NCI-H2227 (cell line): ENCODE measurements at regions not wholly inside any gene's neighbourhood (a gene's known extent, or its start where the extent isn't known, plus 50 kb on each side); places are given as distances from the start of the nearest gene placed in this dataset.
A peak's percentile ranks its signal among the peaks of the same experiment; 100 is the strongest.
"Not testable (repeated sequence)": the region's sequence is repeated elsewhere in the genome, so short reads cannot be mapped to it uniquely, and the experiment has no call there.

Experiments used
- DNase-seq: peaks from one replicate; lab custom pipeline; 2025; ENCODE audit not compliant: unreplicated experiment; lab: John Stamatoyannopoulos, UW

DNA sequence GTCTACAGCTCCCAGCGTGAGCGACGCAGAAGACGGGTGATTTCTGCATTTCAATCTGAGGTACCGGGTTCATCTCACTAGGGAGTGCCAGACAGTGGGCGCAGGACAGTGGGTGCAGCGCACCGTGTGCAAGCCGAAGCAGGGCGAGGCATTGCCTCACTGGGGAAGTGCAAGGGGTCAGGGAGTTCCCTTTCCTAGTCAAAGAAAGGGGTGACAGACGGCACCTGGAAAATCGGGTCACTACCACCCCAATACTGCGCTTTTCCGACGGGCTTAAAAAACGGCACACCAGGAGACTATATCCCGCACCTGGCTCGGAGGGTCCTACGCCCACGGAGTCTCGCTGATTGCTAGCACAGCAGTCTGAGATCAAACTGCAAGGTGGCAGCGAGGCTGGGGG is 95.6 kb downstream of the GPX5 start:
- DNase-seq = not testable (repeated sequence)

DNA sequence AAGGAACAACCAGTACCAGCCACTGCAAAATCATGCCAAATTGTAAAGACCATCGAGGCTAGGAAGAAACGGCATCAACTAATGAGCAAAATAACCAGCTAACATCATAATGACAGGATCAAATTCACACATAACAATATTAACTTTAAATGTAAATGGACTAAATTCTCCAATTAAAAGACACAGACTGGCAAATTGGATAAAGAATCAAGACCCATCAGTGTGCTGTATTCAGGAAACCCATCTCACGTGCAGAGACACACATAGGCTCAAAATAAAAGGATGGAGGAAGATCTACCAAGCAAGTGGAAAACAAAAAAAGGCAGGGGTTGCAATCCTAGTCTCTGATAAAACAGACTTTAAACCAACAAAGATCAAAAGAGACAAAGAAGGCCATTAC is 97.6 kb downstream of the GPX5 start:
- DNase-seq = not testable (repeated sequence)

DNA sequence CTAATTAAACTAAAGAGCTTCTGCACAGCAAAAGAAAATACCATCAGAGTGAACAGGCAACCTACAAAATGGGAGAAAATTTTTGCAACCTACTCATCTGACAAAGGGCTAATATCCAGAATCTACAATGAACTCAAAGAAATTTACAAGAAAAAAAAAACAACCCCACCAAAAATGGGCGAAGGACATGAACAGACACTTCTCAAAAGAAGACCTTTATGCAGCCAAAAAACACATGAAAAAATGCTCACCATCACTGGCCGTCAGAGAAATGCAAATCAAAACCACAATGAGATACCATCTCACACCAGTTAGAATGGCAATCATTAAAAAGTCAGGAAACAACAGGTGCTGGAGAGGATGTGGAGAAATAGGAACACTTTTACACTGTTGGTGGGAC is 100.7 kb downstream of the GPX5 start:
- DNase-seq = not testable (repeated sequence)

DNA sequence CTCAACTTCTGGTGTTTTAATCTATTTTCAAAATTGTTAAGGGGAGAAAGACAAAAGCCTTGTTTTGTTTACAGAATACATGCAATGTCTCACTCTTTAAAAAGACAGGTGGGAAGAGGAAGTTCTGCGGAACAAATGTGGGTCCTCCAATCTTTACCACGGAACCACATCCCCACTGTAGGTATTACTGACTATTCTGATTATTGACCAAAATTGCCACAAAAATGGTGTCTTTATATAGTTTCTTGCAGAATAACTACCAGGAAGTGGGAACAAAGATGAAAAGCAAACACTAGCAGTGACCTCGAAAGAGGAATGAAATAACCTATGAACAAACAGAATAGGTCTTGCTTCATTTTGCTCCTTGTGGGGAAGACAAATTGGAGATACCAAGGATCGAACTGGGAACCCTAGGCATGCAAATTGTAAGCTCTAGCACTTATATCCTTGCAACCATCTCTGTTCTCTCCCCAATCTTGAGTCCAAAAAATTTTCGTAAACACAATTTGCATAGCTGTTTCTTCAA is 106.7 kb downstream of the GPX5 start:
- DNase-seq = no peak

DNA sequence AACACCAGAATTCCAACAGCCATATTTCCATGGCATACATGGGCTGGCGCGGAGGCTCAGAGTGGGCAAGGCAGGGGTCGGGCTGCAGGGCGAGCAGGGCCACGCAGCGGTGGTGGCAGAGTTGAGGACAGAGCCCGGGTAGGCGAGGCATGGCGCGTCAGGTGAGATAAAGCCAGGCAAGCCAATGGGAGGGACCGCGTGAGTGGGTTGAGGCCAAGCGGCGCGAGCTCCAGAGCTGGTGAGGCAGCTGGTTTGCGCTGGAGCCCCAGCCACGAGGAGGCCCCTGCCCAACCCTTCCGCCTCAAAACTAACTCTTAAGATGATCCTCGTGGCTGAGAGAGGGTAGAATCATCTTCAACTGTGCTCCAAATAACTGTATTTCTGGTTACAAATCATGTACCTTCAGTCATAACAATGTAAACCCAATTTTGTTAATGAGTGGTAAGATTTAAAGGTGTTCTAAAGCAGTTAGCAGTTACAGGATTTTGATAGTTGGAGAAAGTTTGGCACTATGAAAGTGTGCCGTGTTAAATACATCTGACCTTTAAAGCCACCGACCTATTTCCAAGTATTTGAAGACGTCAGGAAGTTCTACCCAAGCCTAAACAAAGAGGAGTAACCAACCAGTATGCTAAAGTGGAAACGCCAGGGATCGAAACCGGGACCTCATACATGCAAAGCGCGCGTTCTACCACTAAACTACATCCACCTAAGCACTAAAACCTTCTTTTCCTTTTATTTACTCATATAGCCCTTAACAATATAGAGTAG is 107.9 kb downstream of the GPX5 start:
- DNase-seq = peak; percentile 82

DNA sequence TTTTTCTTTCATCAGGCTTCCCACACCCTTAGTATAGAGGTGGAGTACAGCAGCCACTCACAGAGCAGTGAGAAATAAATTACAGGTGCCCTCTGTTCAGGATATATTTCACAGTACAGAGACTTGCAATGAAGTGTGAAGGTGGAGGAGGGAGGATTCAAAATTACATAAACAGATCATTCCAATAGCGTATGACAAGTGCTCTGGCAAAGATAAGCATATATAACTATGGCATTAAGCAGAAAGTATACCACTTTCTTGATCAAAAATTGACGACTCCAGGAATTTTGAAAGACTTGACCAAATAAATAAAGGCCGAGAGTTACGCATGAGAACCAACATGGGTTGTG is 108.7 kb downstream of the GPX5 start:
- DNase-seq = no peak

DNA sequence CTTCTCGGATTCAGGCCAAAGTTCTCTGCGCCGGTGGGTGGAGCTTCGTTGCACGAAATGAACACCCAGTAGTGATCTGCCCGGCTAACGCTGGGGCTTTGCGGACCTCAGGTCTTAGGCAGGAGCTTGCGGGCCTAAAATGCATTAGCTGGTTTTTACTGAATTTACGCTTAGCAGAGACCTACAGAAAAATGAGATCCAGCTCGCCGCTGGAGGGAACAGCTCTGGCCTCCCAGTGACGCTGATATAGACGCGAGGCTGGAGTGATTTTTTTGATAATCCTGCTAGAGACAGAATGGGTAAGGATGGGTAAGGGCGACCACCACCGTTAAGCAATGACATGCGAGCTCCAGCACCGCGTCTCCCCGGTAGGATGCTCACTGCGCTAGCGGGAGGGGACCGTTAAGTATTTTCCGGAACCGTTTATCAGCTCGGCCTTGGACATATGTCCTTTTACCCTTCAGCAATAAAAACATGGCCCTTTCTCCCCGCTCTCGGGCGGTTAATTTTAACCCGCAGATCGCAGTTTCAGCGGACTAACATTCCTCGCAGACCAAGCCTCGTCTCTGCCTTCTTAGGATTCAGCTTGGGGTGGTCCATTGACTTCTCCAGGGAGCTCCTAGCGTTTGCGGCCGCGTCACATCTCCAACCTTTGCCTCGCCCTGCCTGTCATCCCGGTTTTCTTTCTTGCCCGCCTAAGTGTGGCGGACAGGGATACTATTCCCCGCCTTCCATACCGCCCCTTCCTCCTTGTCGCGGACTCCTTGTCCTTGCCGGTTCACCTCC is 109.3 kb downstream of the GPX5 start:
- peak; percentile 82 for DNase-seq

DNA sequence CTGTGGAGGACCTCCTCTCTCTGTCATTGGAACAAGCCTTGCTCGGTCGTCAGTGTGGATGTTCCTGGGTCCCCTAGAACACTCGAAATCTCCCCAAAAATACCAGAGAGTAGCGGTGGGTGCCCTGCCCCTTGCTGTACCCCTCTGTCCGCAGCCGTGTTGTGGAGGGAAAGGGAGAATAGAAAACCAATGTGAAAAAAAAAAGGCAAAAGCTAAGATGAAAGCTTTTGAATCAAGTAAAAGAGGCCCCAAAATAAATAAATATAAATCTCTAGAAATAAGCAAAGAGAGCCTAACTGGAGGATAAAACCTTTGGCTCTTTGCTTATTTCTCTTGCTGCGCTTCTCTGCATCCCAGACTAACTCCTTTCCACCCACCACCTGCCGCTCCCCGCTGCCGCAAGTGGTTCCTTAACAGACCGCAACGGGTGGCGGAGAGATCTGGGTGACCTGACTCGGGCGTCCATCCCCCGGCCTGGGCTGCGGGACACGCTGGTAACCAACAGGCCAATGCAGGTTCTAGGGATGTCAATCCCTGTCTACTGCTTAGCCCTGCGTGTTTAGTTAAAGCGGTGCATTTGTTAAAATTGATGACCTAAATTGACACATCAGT is 110.0 kb downstream of the GPX5 start:
- peak; percentile 53 for DNase-seq

DNA sequence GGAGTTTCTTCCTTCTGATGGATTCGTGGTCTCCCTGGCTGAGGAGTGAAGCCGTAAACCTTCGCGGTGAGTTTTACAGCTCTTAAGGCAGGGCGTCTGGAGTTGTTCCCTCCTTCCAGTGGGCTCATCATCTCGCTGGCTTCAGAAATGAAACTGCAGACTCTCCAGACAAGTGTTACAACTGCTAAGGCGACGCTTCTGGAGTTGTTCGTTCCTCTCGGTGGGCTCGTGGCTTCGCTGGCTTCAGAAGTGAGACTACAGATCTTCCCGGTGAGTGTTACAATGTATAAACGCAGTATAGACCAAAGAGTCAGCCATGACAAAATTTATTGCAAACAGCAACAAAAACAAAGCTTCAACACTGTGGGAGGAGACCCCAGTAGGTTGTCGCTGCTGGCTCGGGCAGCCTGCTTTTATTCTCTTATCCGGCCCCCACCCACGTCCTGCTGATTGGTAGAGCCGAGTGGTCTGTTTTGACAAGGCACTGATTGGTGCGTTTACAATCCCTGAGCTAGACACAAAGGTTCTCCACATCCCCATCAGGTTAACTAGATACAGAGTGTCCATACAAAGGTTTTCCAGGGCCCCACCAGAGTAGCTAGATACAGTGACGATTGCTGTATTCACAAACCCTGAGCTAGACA is 113.2 kb downstream of the GPX5 start:
- DNase-seq = no peak

DNA sequence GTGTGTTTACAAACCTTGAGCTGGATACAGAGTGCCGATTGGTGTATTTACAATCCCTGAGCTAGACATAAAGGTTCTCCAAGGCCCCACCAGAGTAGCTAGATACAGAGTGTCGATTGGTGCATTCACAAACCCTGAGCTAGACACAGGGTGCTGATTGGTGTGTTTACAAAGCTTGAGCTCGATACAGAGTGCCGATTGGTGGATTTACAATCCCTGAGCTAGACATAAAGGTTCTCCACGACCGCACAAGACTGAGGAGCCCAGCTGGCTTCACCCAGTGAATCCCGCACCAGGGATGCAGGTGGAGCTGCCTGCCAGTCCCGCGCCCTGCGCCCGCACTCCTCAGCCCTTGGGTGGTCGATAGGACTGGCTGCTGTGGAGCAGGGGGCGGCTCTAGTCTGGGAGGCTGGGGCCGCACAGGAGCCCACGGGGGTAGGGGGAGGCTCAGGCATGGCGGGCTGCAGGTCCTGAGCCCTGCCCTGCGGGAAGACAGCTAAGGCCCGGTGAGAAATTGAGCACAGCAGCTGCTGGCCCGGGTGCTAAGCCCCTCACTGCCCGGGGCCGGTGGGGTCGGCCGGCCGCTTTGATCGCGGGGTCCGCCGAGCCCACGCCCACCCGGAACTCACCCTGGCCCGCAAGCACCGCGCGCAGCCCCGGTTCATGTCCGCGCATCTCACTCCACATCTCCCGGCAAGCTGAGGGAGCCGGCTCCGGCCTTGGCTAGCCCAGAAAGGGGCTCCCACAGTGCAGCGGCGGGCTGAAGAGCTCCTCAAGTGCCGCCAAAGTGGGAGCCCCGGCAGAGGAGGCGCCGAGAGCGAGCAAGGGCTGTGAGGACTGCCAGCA is 114.0 kb downstream of the GPX5 start:
- DNase-seq = not testable (repeated sequence)

DNA sequence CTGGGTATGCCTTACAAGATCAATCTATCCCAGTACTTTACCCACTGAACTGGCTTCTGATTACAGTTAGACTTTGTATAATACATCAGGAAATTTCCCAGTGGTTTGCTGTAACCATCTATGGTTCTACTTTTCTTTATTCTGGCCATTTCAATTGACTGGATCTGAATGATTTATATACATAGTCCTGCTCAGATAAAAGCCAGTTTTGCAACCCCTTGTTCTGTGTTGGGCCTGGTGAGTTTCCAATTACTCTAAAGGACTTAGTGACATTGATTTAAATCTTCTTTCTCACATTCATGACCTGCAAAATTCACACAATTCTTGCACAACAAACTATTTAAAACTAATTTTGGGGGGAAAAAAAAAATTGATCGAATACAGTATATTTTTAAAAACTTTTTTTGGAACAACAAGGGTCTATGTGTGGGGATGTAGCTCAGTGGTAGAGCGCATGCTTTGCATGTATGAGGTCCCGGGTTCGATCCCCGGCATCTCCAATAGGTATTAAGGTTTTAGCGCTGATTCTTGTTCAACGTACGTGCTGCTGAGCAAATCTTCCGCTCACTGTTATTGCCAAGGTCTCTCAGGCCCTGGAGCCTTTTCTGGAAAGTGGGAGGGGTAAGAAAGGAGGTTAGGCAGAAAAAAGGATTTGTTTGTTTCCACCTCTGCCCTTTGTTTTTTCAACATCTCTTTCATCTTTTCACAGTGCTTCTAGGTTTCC is 117.5 kb downstream of the GPX5 start:
- DNase-seq = peak; percentile 81

DNA sequence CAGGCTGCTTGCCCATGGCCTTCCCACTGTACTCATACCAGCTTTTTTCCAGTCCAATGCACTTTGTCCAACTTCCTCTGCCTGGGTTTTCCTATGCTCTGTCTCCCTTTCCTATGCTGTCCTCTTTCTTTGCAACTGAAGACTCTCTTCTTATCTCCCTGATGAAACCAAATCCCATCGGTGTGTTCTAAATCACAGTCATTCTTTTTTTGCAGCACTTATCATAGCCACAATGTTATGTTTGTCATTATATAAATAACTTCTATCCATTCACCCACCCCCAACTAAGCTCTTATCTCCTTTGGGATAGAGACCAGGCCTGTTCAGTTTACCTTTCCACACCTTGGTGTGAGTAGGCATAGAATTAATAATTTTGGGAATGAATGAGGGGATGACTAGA is 121.0 kb downstream of the GPX5 start:
- no peak for DNase-seq

DNA sequence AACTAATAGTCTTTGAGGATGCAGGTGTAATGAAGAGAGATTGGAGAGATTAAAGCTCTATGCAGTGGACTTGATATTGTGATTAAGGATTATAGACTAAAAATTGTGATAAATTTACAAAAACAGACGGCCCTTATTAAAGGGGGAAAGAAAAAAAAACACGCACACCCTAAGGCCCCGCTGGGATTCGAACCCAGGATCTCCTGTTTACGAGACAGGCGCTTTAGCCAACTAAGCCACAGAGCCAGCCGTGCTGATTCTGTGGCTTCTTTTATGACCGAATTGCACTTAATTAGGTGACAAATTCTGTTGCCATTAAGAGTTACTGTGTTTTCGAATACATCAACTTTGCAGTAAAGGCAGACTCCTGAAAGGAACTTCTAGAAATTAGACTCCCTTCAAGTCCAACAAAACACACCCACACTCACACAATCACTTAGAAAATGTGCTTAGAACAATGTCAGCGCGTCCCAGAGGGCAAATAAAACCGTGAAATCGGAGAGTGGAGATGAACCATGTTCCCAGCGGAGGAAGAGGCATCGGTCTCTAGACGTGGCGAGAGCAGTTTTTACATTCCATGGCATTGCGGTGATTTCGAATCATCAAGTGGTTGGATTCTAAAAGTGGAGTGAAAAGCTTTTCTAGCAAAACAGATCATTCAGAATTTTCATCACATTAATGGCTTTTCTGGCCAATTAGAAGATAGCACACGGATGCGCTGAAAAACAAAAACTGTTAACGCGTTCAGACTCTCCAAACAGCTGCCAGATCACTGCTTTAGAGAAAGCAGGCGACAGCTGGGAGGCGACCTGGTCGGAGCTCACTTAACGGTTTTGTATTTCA is 122.6 kb downstream of the GPX5 start:
- peak; percentile 94 for DNase-seq

DNA sequence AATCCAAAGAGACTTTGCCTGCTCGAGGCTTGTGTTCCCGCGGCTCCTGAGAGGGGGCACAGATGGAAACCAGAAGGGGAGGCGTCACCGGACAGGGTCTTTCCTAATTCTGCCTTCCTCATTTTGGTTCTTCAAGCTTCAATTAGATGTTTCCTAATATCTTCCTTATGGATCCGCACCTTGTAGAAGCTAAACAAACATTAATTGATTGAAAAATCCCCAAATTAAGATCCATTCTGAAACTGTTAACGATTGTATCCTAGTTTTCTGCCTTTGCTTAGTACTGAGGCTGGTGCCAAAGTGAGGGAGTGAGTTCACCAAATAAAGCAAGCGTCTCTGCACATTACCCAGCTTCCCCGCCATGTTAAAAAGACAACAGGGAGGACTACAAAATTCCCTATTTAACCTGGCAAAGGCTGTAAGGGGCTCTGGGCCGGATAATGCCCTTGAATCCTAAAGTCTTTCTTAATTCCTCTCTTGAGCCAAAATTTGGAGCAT is 123.2 kb downstream of the GPX5 start:
- DNase-seq = peak; percentile 49

DNA sequence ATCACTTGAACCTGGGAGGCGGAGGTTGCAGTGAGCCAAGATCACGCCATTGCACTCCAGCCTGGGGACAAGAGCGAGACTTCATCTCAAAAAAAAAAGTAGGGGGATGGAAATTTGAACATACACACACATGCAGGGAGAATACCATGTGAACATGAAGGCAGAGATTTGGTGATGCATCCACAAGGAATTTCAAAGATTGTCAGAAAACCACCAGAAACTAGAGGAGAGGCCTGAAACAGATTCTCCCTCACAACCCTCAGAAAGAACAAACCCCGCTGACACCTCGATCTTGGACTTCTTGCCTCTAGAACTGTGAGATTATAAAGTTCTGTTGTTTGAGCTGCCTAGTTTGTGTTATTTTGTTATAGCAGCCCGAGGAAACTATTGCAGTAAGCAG is 125.5 kb downstream of the GPX5 start:
- no peak for DNase-seq

DNA sequence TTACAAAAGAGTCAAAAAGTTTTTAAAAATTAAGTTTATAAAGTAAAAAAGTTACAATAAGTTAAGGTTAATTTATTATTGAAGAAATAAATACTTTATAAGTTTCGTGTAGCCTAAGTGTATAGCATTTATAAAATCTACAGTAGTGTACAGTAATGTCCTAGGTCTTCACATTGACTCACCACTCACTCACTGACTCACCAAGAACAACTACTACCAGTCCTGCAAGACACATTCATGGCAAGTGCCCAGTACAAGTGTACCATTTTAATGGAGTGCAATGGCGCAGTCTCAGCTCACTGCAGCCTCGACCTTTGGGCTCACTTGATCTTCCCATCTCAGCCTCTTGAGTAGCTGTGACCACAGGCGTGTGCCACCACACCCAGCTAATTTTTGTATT is 128.2 kb downstream of the GPX5 start:
- DNase-seq = no peak

DNA sequence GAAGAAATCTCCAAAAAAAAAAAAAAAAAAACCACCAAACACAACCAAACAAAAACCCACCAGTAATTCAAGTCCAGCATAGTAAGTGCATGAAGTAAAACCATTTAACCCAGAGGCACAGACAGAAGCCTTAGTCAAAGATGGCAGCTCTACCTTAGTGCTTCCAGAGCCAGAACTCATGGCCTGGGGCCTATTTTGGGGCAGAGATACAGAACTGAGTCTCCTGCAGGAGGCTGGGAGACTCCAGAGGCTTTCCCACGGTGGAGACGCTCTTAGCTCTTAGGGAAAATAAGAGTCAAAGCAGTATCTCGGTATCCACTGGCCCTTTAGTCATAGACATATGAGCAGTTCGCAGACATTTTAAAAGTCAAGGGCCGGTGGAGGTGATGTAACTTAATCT is 129.5 kb downstream of the GPX5 start:
- DNase-seq = no peak

DNA sequence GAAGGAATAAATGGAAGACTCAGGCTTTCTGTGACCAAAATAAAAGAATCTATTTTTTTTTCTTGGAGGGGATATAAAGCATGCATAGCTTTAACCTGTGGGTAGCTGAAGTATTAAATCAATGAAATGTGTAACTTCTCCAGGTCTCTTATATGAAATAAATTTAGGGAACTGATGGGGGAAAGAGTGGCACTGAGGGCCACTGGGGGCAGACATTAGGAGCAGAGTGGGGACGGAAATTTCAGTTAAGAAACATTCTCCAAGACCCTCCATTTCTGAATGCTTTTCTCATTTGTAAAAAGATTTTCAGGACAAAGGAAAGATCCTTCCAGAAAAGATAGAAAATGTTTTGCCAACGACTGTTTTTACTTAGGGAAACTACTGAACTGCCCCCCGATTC is 131.0 kb downstream of the GPX5 start:
- DNase-seq = no peak

DNA sequence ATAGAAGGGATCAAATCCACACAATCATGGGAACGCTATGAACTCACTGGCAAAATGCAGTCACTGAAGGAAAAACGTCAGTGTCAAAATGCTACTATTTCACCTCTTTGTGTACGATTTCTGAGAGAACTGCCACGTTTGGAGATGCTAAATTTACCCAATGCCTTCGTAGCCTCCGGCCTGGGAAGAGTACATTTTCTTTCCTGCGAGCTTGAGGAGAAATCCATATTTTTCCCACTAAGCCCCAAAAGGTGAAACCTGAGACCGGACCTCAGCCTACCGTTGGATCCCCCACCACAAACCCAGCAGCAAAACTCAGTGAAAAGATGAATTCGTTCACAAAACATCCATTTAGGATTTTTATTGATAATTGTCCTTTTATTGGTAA is 131.7 kb downstream of the GPX5 start:
- peak; percentile 43 for DNase-seq
